ENCODE measurements at regions not wholly inside any gene's neighbourhood (a gene's known extent, or its start where the extent isn't known, plus 50 kb on each side); places are given as distances from the start of the nearest gene placed in this dataset.

DNA sequence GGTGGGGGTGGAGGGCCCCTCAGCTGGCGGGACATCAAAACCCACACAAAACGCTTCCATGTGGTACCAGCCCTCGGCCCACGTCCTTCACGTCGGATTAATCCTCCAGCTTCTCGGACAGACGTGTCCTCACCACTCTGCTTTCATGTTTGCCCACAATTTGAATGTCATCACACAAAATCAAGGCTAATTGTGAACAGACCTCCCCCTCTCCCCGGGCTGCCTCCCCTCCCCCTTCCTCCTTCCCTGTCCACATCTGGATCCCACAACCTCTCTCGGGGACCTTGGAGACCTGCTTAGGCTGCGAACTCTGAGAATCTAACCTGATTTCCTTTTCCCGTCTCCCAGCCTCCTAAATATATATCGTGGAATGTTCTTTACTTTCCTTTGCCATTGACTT, 262.9 kb downstream of the MN1 start:
- DNase-seq (ENCODE audit: low spot score): no peak

DNA sequence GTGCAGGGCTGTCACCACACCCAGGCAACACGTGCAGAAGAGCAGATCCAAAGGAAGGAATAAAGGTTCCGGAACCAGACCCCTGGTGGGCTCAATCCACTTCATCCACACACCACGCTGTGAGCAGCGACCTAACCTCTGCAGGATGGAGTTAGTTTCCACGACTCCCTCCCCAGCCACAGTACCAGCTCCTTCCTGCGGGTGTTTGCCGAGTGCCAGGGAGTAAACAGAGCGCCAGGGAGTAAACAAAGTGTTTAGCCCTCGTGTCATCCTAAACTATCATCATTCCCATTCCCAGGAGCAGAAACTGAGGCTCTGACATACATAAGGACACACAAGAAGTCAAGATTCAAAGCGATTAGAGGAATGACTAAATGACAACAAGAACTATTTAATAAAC, 261.3 kb downstream of the MN1 start:
- no peak for DNase-seq (ENCODE audit: low spot score)
- intact Hi-C loops (cut with DNase I): no loop called here

More for the DNA sequence above, 262.9 kb downstream of the MN1 start:
- intact Hi-C loops (cut with DNase I): no loop called here

DNA sequence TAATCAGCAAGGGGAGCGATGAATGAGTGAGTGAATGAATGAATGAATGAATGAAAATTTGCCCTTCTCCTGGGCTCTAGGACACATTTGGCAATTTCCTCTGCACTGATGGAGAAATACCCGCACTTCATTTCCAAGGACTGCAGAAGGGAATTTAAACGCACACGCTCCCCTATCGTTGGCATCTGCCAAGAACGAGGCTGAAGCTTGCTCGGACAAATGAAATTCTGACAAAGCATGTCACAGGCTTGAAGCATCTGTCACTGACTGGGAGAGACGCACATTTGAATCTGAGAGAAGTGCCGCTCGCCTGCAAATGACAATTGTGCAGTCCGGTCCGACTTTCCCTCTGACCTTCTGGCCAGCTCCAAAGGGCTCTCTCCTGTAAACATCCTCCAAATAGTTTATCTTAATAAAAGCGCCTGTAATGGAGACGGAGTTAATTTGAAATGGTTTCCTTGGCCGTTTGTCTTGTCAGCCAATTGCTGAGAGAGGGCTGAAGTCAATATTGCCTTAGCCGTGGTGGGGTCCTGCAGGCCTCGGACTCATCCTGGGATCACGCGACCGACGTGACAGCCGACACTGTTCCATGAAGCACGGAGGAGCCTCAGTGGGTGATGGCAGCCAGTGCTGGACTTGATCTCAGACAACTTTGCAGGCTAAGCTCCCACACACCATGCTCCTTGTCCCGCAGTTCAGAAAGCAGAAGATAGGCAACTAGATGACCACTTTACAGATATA, 260.7 kb downstream of the MN1 start:
- no peak for DNase-seq (ENCODE audit: low spot score)
- intact Hi-C loops (cut with DNase I): no loop called here

DNA sequence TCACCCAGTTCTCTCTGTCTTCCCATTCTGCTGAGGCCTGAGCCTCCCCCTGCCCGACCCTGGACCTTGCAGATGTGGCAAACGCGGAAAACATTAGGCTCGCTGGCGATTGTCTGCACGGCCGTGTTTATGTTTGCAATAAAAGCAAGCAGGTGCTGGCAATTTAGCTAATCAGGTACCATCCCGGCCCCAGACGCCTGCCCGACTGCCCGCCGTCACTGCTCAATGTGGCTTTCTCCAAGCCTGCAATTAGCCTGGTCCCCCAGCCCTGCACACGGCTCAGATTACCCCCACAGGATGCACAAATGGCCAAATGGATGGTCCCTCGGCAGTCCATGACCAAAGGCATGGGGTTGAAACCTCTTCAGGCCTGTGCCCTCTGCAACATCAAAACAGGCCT, 259.7 kb downstream of the MN1 start:
- intact Hi-C loops (cut with DNase I): no loop called here

GRCh38 chr22:27542602-27543001, 259.0 kb downstream of the MN1 start:
- intact Hi-C loops (cut with DNase I): no loop called here
- DNase-seq (ENCODE audit: low spot score): no peak

More for the DNA sequence above, 259.7 kb downstream of the MN1 start:
- no peak for DNase-seq (ENCODE audit: low spot score)

GRCh38 chr22:27543460-27543859, 258.1 kb downstream of the MN1 start:
- intact Hi-C loops (cut with DNase I): no loop called here
- no peak for DNase-seq (ENCODE audit: low spot score)

DNA sequence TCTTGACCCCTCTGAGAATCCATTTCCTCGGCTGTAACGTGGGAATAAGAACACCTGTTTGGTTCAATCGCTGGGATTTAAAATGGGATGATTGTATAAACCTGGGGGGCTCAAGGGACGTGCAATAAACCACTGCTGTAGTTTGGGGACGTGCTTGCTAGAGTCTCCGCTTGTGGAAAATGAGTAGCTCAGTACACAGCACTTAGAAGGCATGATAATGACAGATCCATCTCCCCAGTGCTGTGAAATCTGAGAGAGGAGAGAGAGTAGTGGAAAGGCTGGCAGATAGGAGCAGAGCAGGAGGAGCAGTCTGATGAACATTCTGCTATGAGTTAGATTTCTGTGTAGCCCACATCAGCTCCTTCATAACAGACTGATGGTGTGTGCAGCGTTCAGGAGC, 256.5 kb downstream of the MN1 start:
- intact Hi-C loops (cut with DNase I): no loop called here

DNA sequence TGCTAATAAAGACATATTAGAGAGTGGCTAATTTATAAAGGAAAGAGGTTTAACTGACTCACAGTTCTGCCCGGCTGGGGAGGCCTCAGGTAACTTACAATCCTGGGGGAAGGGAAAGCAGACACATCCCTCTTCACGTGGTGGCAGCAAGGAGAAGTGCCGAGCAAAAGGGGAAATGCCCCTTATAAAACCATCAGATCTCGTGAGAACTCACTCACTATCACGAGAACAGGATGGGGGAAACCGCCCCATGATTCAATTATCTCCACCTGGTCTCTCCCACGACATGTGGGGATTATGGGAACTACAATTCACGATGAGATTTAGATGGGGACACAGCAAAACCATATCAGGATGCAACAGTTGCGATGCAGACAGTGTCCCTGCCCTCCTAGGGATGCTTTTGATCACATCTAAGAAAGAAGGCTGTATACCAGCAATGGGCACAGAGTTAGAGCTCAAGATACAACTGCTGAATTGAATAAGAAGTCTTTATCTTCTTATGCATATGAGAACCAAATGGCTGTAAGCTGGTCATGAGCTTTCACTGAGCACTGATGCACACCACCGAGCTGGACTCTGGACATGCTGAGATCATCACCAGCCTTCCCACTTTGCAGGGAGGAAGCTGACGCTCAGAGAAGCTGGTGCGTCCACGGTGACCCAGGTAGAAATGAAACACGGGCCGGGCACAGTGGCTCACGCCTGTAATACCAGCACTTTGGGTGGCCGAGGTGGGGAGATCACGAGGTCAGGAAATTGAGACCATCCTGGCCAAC, 255.2 kb downstream of the MN1 start:
- DNase-seq (ENCODE audit: low spot score): no peak
- intact Hi-C loops (cut with DNase I): no loop called here

More for the DNA sequence above, 256.5 kb downstream of the MN1 start:
- DNase-seq (ENCODE audit: low spot score): no peak

- intact Hi-C loops (cut with DNase I): no loop called here
- DNase-seq (ENCODE audit: low spot score): no peak
Measured at GRCh38 chr22:27551402-27551801, 250.2 kb downstream of the MN1 start.

GRCh38 chr22:27552176-27552575, 249.4 kb downstream of the MN1 start:
- no peak for DNase-seq (ENCODE audit: low spot score)
- intact Hi-C loops (cut with DNase I): no loop called here

DNA sequence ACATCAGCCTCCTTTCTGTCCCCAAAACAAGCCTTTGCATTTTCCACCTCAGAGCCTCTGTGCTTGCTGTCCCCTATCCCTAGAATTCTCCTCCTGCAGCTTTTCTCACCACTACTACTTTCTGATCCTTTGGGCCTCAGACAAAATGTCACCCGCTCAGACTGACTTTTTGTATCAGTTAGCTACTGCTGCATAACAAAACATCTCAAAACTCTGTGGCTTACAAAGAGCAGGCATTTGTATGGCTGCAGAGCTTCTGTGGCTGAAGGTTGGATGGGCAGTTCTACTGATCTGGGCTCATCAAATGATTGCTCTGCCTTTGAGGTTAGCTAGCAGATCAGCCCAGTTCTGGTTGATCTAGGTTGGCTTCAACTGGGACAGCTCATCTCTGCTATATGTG, 248.7 kb downstream of the MN1 start:
- DNase-seq (ENCODE audit: low spot score): no peak
- intact Hi-C loops (cut with DNase I): no loop called here

DNA sequence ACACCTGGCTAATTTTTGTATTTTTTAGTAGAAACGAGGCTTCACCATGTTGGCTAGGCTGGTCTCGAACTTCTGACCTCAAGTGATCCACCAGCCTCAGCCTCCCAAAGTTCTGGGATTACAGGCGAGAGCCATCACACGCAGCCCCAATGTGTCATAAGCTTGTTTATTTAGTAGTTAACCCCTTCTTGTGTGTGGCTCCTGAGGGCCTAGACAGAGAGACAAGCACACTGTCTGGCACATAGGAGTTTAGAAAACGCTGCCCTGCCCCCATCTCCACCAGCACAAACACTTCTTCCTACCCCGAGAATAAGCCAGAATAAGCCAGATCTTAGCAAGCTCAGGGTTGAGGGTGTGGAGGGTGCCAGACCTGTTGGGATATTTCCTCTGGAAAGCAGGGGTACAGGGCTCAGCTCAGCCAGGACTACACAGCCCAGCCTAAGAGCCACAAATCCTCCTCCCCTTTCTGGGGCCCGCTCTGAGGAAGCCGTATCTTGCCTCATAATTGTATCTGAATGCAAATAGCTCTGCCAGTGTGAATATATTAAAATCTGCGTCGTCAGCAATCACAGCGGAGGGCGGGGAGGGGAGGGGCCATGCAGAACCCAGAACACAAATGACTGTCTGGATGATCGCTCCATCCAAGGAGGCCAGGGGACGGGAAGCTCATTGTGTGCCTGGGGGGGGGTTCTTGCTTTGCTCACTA, 247.3 kb downstream of the MN1 start:
- DNase-seq (ENCODE audit: low spot score): no peak
- intact Hi-C loops (cut with DNase I): no loop called here

GRCh38 chr22:27554841-27555456, 246.6 kb downstream of the MN1 start:
- intact Hi-C loops (cut with DNase I): no loop called here
- DNase-seq (ENCODE audit: low spot score): no peak

- intact Hi-C loops (cut with DNase I): no loop called here
Measured at GRCh38 chr22:27556371-27556770, 245.2 kb downstream of the MN1 start.

DNA sequence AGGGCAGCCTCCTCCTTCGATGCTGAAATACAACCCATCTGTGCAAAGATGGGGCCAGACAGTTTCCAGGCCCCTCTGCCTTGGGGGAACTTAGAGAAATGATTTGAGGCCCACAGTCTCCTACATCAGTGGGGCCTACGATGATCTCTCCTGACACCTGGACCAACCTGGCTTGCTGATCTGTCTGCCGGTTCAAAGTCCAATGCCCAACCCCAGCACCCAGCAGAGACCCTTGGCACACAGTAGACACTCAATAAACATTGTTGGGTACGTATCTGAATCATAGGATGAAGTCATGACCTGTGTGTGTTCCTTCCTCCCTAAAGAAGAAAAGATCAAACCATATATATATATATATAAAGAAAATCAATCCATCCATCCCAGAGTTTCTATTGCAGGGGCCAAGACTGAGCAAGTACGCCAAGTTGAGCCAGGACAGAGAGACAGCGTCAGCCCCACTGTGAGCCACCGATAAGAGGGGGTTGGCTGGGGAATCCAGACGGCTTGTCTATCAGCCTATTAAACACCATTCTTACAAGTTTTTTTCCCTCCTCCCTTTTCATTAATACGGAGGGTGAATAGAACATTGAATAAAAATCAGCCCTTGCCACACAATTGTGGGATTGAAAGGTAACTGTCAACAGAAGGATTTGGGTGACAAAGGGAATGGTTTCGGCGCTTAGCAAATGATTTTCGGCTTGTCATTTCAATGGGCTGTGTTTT, 244.1 kb downstream of the MN1 start:
- intact Hi-C loops (cut with DNase I): no loop called here
- no peak for DNase-seq (ENCODE audit: low spot score)

More at GRCh38 chr22:27556371-27556770, 245.2 kb downstream of the MN1 start:
- no peak for DNase-seq (ENCODE audit: low spot score)

- intact Hi-C loops (cut with DNase I): no loop called here
- DNase-seq (ENCODE audit: low spot score): no peak
Measured at GRCh38 chr22:27558658-27559371, 242.7 kb downstream of the MN1 start.

- intact Hi-C loops (cut with DNase I): no loop called here
- DNase-seq (ENCODE audit: low spot score): no peak
Measured at GRCh38 chr22:27560781-27561180, 240.8 kb downstream of the MN1 start.

GRCh38 chr22:27561286-27561904, 240.2 kb downstream of the MN1 start:
- intact Hi-C loops (cut with DNase I): no loop called here
- no peak for DNase-seq (ENCODE audit: low spot score)
